Suprapubic skin (tissue), 4 donors: ENCODE measurements at regions not wholly inside any gene's neighbourhood (a gene's known extent, or its start where the extent isn't known, plus 50 kb on each side); places are given as distances from the start of the nearest gene placed in this dataset.

Experiments used
- CTCF ChIP-seq, 2 donors: fragments of 200-600 bp in 1 of 2; fragments of 450-650 bp in 1 of 2; sonication (generic) in 1 of 2; IDR thresholded peaks; one replicate each; pipeline ENCODE4 v1.5.1; 2016 to 2019; ENCODE audit warnings: antibody characterized with exemption in 2 of 2, mild to moderate bottlenecking in 1 of 2, moderate library complexity in 1 of 2
- EP300 ChIP-seq: sonication (generic); formaldehyde crosslinking; IDR thresholded peaks from one replicate; pipeline ENCODE4 v1.6.1; 2017; ENCODE audit warnings: antibody characterized with exemption
- POLR2A ChIP-seq, 2 donors: fragments of 450-650 bp; IDR thresholded peaks; one replicate each; pipeline ENCODE4 v1.6.1; 2017; ENCODE audit warnings: antibody characterized with exemption in 2 of 2, mild to moderate bottlenecking in 2 of 2, moderate library complexity in 2 of 2
- POLR2AphosphoS5 ChIP-seq, 3 donors: sonication (generic); formaldehyde crosslinking; IDR thresholded peaks; one replicate each; pipeline ENCODE4 v1.6.1; 2017; ENCODE audit warnings: antibody characterized with exemption in 3 of 3

GRCh38 chr1:98005326-98006010, 84.6 kb upstream of the DPYD start:
- TF ChIP-seq POLR2A (IDR thresholded peaks at IDR 0.05) (no peak), CTCF (IDR thresholded peaks at IDR 0.05) (no peak), EP300 (no peak), POLR2AphosphoS5 (IDR thresholded peaks at IDR 0.05) (no peak)
